ENCODE measurements at regions not wholly inside any gene's neighbourhood (a gene's known extent, or its start where the extent isn't known, plus 50 kb on each side); places are given as distances from the start of the nearest gene placed in this dataset.

DNA sequence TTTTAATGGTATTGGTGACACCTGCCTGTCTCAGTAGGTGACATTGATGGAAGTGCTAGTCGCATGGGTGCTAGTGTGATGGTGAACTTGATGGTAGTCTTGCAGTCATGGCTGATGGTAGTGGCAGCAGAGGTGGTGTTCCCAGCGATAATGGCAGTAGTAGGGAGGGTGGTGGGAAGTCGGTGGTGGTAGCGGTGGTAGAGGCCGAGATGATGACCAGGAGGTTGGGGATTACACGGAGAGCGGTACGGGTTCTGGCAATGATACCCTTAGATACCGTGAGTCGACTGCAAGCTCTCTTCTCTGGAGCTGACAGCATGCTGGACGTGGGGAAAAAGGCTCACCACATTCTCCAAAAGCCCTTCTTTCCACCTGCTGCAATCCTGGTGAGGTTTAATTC lies 99.4 kb upstream of the SLC2A1 start:
- TF ChIP-seq, protein P1, sequence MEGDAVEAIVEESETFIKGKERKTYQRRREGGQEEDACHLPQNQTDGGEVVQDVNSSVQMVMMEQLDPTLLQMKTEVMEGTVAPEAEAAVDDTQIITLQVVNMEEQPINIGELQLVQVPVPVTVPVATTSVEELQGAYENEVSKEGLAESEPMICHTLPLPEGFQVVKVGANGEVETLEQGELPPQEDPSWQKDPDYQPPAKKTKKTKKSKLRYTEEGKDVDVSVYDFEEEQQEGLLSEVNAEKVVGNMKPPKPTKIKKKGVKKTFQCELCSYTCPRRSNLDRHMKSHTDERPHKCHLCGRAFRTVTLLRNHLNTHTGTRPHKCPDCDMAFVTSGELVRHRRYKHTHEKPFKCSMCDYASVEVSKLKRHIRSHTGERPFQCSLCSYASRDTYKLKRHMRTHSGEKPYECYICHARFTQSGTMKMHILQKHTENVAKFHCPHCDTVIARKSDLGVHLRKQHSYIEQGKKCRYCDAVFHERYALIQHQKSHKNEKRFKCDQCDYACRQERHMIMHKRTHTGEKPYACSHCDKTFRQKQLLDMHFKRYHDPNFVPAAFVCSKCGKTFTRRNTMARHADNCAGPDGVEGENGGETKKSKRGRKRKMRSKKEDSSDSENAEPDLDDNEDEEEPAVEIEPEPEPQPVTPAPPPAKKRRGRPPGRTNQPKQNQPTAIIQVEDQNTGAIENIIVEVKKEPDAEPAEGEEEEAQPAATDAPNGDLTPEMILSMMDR (IDR thresholded peaks at IDR 0.05; ENCODE audit: borderline replicate concordance, insufficient read depth, low read depth, low read length), result no peak
- no peak overlapping the region for H3K4me3 ChIP-seq (ENCODE audit: low read depth, low read length)

DNA sequence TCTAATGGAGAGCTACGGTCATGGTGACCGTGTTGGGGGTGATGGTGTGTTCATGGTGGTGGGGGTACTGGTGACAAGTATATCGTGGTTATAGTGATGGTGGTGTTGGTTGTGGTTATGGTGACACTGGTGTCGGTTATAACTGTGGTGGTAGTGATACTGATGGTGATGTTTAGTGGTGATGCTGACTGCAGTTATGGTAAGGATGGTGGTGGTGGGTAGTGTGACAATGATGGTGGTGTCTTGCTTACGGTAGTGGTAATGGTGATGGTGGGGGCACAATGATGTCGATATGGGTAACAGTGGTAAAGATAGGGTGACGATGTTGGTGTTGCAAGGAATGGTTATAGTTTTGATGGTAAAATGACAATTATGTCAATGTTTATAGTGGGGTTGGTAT lies 98.9 kb upstream of the SLC2A1 start:
- no peak overlapping the region for H3K4me3 ChIP-seq (ENCODE audit: low read depth, low read length)
- TF ChIP-seq, protein P1 (IDR thresholded peaks at IDR 0.05; ENCODE audit: borderline replicate concordance, insufficient read depth, low read depth, low read length), result no peak

DNA sequence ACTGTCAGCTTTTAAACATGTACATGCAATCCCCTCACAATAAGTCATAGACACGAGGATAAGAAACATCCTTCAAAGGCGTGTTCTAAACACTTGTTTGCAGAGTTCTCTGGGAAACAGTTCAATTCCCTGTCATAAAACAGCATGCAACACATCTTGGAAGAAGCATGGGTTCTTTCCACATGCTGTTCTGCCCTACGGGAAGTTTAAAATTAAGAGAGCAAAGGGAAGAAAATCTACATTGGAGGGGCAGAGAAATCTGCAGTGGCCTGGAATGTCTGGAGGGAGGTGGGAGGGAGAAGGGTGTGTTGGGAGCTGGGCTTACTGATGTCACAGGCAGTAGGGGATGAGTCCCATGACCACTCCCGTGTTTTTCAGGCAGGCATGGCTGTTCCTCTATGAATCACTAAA lies 98.3 kb upstream of the SLC2A1 start:
- TF ChIP-seq, protein P1 (IDR thresholded peaks at IDR 0.05; ENCODE audit: borderline replicate concordance, insufficient read depth, low read depth, low read length), result no peak

DNA sequence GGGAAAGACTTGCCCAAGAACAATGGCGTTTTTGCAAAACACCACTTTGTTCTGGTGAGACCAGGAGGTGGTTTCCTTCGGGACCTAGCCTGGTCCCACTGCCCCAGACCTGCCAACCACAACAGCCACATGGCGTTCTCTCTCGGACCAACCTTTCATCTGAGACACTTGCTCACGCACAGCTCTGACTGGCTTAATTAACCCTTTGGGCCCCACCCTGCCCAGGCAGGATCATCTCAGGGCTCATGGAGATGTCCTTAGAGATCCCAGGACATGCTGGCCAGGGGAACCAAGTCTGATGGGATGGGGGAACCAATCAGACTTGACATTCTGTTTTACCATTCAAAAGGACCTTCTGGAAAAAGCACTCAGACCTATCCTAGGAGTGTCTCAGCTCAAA lies 97.8 kb upstream of the SLC2A1 start:
- no peak overlapping the region for H3K4me3 ChIP-seq (ENCODE audit: low read depth, low read length)
- TF ChIP-seq, protein P1 (IDR thresholded peaks at IDR 0.05; ENCODE audit: borderline replicate concordance, insufficient read depth, low read depth, low read length), result no peak

More for the DNA sequence above, 98.3 kb upstream of the SLC2A1 start:
- H3K4me3 ChIP-seq (ENCODE audit: low read depth, low read length), result no peak overlapping the region

DNA sequence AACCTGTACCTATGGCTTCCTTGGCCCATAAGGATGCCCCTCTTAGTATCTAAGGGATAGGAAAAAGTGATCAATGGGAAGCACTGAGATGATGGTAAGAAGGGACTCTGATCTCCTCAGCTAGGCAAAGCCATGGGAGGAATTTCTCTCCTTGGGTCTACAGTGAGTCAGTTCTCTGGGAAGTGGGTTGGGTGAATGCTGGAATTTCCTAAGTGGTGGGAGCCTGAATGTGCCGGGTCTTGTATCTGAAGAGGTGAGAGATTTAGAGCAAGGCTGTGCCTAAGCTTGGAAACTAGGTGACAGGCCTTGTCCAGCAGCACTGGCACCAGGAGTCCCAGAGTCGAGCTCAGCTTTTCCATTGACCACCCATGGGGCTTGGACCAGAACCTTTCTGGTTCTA lies 96.3 kb upstream of the SLC2A1 start:
- no peak overlapping the region for H3K4me3 ChIP-seq (ENCODE audit: low read depth, low read length)
- TF ChIP-seq, protein P1 (IDR thresholded peaks at IDR 0.05; ENCODE audit: borderline replicate concordance, insufficient read depth, low read depth, low read length), result no peak

DNA sequence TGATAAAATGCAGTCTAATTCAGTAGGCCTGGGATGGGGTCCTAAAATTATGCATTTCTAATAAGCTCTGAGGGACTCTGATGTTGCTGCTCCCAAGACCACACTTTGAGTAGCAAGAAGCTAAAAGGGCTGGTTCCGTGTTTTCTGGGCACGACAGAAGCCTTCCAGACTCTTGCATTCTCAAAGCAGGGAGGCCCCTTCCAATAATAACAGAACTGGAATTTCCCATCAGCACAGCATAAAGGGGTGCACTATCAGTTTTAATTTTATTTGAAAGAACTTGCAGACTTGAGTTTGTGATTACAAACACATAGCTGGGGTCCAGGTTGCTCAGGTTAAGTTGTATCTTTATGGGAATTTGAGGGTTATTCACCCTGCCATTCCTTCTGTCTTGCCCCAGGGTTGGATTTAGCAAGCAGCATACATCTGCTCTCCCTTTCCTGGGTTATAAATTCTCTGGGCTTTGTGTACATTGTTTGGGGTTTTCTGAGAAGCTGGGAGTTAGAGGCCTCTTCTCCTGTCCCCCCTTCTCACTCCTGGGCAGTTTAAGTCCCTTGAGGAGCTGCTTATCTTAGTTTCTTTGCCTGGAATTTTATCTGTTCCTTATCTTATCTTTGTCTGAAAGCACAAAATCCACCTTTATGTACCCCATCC lies 94.2 kb upstream of the SLC2A1 start:
- TF ChIP-seq, protein P1 (IDR thresholded peaks at IDR 0.05; ENCODE audit: borderline replicate concordance, insufficient read depth, low read depth, low read length), result no peak
- no peak overlapping the region for H3K4me3 ChIP-seq (ENCODE audit: low read depth, low read length)

DNA sequence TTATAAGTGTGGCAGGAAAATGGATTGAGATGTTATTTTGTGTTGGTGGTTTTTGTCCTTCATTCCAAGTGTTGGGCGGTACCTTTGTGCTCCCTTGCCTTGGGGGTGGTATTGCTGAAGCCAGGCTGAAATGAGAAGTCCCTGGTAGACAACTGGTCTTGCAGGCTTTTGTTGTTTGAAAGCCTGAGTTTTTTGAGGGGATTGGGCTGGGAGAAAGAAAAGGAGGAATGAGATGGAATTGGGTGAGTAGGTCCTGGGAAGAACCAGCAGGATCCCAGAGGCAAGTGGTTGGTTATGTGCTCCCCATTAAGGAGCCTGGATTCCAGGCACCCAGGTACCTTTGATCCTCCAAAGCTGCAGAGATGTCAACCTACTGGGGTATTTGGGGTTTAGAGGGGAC lies 93.7 kb upstream of the SLC2A1 start:
- no peak overlapping the region for H3K4me3 ChIP-seq (ENCODE audit: low read depth, low read length)
- TF ChIP-seq, protein P1 (IDR thresholded peaks at IDR 0.05; ENCODE audit: borderline replicate concordance, insufficient read depth, low read depth, low read length), result no peak
